Endothelial cell of umbilical vein (primary cell): ENCODE measurements at regions not wholly inside any gene's neighbourhood (a gene's known extent, or its start where the extent isn't known, plus 50 kb on each side); places are given as distances from the start of the nearest gene placed in this dataset.

ENCODE experiments used
- EZH2 ChIP-seq: IDR thresholded peaks from 2 replicates; pipeline ENCODE4 v1.6.1; 2012; ENCODE audit warnings: borderline replicate concordance, low read depth, mild to moderate bottlenecking, moderate library complexity, low read length, inconsistent platforms; ENCODE audit not compliant: severe bottlenecking
- JUN ChIP-seq: IDR thresholded peaks from 2 replicates; pipeline ENCODE4 v1.6.1; 2011; ENCODE audit warnings: borderline replicate concordance, low read depth; ENCODE audit not compliant: insufficient read length, insufficient read depth
- POLR2A ChIP-seq: IDR thresholded peaks from 2 replicates; pipeline ENCODE4 v1.6.1; 2012; ENCODE audit warnings: low read depth, mild to moderate bottlenecking, control low read depth, low read length
- POLR2AphosphoS5 ChIP-seq: IDR thresholded peaks from 2 replicates; pipeline ENCODE4 v1.6.1; 2012; ENCODE audit warnings: low read depth, mild to moderate bottlenecking, control low read depth, low read length, moderate library complexity; ENCODE audit not compliant: insufficient read depth
- TF ChIP-seq, protein P1 (sequence below), 2 donors: IDR thresholded peaks; 1 replicate in 1 of 2; 2 replicates in 1 of 2; pipeline ENCODE4 v1.5.1; 2011; ENCODE audit warnings: low read length in 2 of 2, mild to moderate bottlenecking in 2 of 2, moderate library complexity in 2 of 2, control low read depth in 1 of 2, inconsistent platforms in 1 of 2, low read depth in 1 of 2; ENCODE audit not compliant: insufficient read depth in 1 of 2; ENCODE audit errors: extremely low read depth in 1 of 2
- TF ChIP-seq, protein P2 (sequence below): IDR thresholded peaks from 2 replicates; pipeline ENCODE4 v1.6.1; 2011; ENCODE audit not compliant: insufficient read depth, insufficient read length

DNA sequence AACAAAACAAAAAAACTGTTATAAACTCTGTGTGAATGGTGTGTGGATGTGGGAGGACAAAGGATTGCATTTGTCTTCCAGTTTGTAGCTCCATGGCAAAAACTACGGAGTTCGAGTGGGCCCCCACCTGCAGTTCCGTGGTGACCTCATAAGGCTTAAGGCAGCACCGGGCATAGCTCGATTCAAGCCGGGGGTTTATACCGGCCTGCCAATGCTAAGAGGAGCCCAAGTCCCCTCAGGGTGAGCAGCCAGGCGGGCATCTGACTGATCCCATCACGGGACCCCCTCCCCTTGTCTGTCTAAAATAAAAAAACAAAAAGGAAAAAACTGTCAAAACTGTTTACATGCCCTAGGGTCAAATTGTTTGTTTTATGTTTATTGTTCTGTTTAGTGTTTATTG, 463.2 kb upstream of the HTR1E start:
- TF ChIP-seq, protein P1, sequence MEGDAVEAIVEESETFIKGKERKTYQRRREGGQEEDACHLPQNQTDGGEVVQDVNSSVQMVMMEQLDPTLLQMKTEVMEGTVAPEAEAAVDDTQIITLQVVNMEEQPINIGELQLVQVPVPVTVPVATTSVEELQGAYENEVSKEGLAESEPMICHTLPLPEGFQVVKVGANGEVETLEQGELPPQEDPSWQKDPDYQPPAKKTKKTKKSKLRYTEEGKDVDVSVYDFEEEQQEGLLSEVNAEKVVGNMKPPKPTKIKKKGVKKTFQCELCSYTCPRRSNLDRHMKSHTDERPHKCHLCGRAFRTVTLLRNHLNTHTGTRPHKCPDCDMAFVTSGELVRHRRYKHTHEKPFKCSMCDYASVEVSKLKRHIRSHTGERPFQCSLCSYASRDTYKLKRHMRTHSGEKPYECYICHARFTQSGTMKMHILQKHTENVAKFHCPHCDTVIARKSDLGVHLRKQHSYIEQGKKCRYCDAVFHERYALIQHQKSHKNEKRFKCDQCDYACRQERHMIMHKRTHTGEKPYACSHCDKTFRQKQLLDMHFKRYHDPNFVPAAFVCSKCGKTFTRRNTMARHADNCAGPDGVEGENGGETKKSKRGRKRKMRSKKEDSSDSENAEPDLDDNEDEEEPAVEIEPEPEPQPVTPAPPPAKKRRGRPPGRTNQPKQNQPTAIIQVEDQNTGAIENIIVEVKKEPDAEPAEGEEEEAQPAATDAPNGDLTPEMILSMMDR (IDR thresholded peaks at IDR 0.05; ENCODE audit: extremely low read depth in 1 of 2, insufficient read depth in 1 of 2, low read depth in 1 of 2, low read length in 2 of 2) = no peak
- no peak for TF ChIP-seq POLR2A
- TF ChIP-seq JUN = no peak
- TF ChIP-seq EZH2 = no peak
- TF ChIP-seq POLR2AphosphoS5 = no peak
- TF ChIP-seq, protein P2, sequence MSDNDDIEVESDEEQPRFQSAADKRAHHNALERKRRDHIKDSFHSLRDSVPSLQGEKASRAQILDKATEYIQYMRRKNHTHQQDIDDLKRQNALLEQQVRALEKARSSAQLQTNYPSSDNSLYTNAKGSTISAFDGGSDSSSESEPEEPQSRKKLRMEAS = no peak
